GM12864 (cell line): ENCODE measurements at regions not wholly inside any gene's neighbourhood (a gene's known extent, or its start where the extent isn't known, plus 50 kb on each side); places are given as distances from the start of the nearest gene placed in this dataset.
A peak's percentile ranks its signal among the peaks of the same experiment; 100 is the strongest.

Experiments used
- DNase-seq: peaks from one replicate; pipeline ENCODE4 v3.0.0-alpha.2; 2011; ENCODE audit warnings: low read depth
- H3K4me3 ChIP-seq: 2 replicates; pipeline ENCODE4 v1.5.1; 2011; ENCODE audit warnings: mild to moderate bottlenecking, low read depth, low read length, control low read depth
- TF ChIP-seq, protein P1 (sequence below): IDR thresholded peaks from 2 replicates; pipeline ENCODE4 v1.5.1; 2011; ENCODE audit warnings: low read depth, mild to moderate bottlenecking, moderate library complexity, low read length, control low read depth, inconsistent platforms; ENCODE audit errors: missing control alignments

DNA sequence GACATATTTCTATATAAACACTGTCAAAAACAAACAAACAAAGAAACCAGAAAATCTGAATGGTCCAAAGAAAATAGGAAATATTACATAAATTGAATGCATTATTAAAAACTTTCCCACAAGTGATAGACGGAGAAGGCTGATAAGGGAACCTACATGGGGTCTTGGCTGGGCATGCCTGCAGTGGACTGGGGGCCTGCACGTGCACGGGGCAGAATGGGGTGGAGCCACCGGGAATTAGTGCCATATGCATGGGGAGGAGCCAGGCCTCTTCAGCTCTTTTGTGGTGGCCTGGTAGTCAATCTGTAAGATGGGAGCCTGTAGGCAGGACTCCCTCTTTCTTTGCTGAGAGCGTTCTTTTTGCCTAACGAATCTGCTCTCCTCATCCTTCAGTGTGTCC is 1031.7 kb upstream of the FBXO33 start:
- TF ChIP-seq, protein P1, sequence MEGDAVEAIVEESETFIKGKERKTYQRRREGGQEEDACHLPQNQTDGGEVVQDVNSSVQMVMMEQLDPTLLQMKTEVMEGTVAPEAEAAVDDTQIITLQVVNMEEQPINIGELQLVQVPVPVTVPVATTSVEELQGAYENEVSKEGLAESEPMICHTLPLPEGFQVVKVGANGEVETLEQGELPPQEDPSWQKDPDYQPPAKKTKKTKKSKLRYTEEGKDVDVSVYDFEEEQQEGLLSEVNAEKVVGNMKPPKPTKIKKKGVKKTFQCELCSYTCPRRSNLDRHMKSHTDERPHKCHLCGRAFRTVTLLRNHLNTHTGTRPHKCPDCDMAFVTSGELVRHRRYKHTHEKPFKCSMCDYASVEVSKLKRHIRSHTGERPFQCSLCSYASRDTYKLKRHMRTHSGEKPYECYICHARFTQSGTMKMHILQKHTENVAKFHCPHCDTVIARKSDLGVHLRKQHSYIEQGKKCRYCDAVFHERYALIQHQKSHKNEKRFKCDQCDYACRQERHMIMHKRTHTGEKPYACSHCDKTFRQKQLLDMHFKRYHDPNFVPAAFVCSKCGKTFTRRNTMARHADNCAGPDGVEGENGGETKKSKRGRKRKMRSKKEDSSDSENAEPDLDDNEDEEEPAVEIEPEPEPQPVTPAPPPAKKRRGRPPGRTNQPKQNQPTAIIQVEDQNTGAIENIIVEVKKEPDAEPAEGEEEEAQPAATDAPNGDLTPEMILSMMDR, result no peak
- no peak for DNase-seq
- H3K4me3 ChIP-seq, result no peak overlapping the region

DNA sequence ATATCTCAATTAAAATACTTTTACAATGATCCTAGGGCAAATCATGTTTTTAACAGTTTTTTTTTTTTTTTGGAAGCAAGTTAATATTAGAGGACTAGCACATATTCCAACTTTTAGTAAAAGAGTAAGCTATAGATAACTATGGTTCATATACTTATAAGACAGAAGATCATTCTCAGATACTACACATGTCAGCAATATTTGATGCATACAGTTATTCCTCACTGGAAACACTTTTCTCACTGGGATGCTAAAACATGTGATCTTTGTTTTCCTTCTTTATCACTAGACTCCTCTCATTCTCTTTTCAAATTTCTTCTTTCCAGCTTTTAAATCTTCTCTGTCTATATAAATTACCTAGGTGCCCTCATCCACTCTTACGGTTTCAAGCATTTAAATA is 1020.4 kb upstream of the FBXO33 start:
- no peak overlapping the region for H3K4me3 ChIP-seq
- DNase-seq, result no peak
- TF ChIP-seq, protein P1, result no peak

DNA sequence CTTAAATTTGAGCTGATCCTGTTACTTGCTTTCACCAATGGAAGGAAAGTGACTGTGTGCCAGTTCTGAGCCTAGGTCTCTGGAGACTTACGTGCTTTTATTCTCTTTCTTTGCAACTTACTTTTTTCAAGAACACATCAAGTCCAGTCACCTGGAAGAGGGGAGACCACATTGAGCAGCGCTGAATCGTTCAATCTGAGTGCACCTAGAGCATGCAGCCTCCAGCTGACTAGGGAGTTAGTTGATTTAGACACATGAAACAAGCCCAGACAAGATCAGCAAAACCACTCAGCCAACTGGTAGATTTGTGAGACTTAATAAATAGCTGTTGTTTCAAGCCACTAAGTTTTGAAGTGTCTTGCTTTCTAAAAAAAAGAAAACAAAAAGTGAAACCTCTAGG is 1014.8 kb upstream of the FBXO33 start:
- DNase-seq, result no peak
- TF ChIP-seq, protein P1, result no peak
- H3K4me3 ChIP-seq, result no peak overlapping the region

DNA sequence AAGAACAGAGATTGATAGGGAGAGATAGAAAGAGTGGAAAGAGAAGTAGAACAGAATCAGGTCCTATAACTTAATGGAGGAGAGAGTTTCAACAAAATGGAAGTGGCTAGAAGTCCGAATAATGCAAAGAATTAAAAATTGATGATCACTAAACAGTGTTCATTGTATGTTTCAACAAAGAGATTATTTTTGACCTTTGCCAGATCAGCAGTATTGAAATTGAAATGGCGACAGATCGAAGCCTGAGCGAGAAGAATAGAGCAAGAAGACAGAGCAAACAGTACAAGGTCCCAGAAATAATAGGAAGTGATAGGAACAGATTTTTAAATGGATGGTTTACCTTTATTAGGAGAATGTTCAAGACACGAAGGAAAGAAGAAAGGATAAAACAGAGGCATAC is 1012.8 kb upstream of the FBXO33 start:
- DNase-seq, result no peak
- H3K4me3 ChIP-seq, result no peak overlapping the region
- TF ChIP-seq, protein P1, result no peak

DNA sequence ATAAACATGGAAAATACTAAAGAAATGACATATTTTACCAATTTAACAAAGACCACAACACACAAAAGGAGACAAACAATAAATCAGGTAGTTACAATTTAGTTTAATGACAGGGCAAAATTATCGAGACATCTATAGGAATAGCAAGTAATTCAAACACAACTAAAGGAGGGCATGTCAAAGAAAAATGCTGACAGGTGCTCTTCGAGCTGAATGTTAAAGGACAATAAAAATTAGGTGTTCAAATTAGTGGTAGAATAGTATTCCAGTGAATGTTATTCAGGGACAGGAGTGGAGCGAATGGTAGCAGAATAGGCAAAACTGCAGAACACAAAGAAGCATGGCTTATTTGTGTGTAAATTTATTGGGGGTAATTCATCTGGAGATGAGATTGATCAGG is 1004.3 kb upstream of the FBXO33 start:
- no peak for DNase-seq
- TF ChIP-seq, protein P1, result no peak

DNA sequence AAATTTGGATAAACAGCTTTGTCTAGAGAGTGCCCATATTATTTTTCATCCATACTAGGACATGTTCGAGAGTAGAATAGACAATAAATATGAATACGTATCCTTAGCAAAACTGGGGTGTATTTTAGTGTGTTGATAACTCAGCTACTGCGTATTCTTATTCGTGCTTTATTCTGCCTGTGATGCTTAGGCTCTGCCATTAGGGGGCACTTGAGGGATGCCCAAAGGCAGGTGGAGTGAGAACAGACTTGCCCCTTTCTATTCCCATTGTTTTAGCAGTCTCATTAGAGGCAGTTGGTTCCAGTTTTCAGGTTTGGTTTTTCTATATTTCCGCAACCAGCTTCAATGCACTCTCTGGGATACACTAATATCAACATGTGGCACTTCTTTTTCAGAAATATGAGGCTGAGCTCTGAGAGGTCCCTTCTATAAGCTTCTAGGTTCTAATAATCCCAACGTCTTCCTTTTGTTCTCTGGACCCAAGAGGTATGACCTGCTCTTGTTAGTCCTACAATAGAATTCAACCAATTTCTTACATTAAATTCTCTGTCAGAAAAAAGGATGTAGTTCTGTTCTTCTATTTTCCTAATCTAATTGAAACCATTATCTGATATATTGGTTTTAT is 985.7 kb upstream of the FBXO33 start:
- TF ChIP-seq, protein P1, result peak; percentile 29
- no peak for DNase-seq
- H3K4me3 ChIP-seq, result no peak overlapping the region

More for the DNA sequence above, 1004.3 kb upstream of the FBXO33 start:
- H3K4me3 ChIP-seq, result no peak overlapping the region

DNA sequence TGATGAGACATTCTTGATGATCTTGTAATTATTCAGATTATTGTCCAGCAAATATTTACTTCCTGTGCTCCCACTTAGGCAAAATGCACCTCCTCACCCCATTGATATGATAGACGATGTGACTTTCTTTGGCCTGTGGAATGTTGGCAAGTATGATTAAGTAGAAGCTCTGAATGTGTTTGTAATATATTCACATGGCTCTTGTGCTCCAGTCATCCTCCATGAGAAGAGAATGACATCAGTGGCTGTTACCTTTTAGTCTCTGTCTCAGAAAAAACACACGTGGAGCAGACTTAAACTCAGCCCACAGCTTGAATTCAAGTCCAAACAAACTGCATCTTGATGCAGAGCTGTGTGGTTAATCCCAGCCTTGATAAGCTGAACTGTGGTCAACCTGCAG is 984.3 kb upstream of the FBXO33 start:
- no peak overlapping the region for H3K4me3 ChIP-seq
- DNase-seq, result no peak
- TF ChIP-seq, protein P1, result no peak
